Parathyroid adenoma (tissue), 2 donors: ENCODE measurements at regions not wholly inside any gene's neighbourhood (a gene's known extent, or its start where the extent isn't known, plus 50 kb on each side); places are given as distances from the start of the nearest gene placed in this dataset.
"Not testable (repeated sequence)": the region's sequence is repeated elsewhere in the genome, so short reads cannot be mapped to it uniquely, and the experiment has no call there.

Experiments
- H2AFZ ChIP-seq: fragments of 300-600 bp; sonication (generic); one replicate; pipeline ENCODE4 v1.7.0; 2017; ENCODE audit warnings: antibody characterized with exemption, mild to moderate bottlenecking
- H3K27ac ChIP-seq: fragments of 300-600 bp; sonication (generic); one replicate; pipeline ENCODE4 v1.7.0; 2017
- H3K27me3 ChIP-seq: fragments of 300-600 bp; sonication (generic); one replicate; pipeline ENCODE4 v1.7.0; 2017; ENCODE audit warnings: low read length; ENCODE audit not compliant: control insufficient read depth, insufficient read depth
- H3K36me3 ChIP-seq: fragments of 300-600 bp; sonication (generic); one replicate; pipeline ENCODE4 v1.7.0; 2017; ENCODE audit warnings: low read length; ENCODE audit not compliant: control insufficient read depth, insufficient read depth
- H3K4me1 ChIP-seq: fragments of 300-600 bp; sonication (generic); one replicate; pipeline ENCODE4 v1.7.0; 2017; ENCODE audit warnings: control low read depth
- H3K4me2 ChIP-seq: fragments of 300-600 bp; sonication (generic); one replicate; pipeline ENCODE4 v1.7.0; 2017; ENCODE audit warnings: low read length
- H3K4me3 ChIP-seq: fragments of 300-600 bp; sonication (generic); one replicate; pipeline ENCODE4 v1.7.0; 2017; ENCODE audit warnings: low read depth, low read length
- H3K79me2 ChIP-seq: fragments of 300-600 bp; sonication (generic); one replicate; pipeline ENCODE4 v1.7.0; 2017; ENCODE audit warnings: control low read depth
- H3K9ac ChIP-seq: fragments of 300-600 bp; sonication (generic); one replicate; pipeline ENCODE4 v1.7.0; 2017; ENCODE audit warnings: mild to moderate bottlenecking
- H3K9me3 ChIP-seq: fragments of 300-600 bp; sonication (generic); one replicate; pipeline ENCODE4 v1.7.0; 2017; ENCODE audit warnings: low read length; ENCODE audit not compliant: control insufficient read depth
- TF ChIP-seq, protein P1 (sequence below): fragments of 300-600 bp; sonication (generic); IDR thresholded peaks from one replicate; pipeline ENCODE4 v1.7.0; 2017; ENCODE audit warnings: antibody characterized with exemption, mild to moderate bottlenecking
- donor health status: primary hyperparathyroidism.

DNA sequence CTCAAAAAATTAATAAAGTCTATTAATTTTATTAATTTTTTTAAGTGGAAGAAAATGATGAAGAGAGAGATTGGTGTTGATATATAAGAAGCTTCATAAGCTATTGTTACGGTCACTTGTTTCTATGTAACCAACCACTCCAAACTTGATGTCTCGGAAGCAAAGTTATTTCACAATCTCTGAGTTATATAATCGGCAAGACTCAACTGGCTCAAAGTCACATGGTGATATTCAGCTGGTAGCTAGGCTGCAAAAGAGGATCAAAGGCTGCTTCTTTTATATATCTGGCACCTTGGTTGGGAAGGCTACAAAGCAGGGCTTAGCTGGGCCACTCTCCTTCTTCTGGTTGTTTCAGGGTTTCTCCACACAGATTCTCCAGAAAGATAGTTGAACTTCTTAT is 245.1 kb upstream of the ARHGAP42 start:
- H2AFZ ChIP-seq, result no peak overlapping the region
- no peaks in the 10 kb centered on the region for H3K4me1 ChIP-seq
- no peaks in the 10 kb centered on the region for H3K79me2 ChIP-seq
- H3K9me3 ChIP-seq, result no peaks in the 10 kb centered on the region
- H3K9ac ChIP-seq, result no peak overlapping the region
- no peaks in the 10 kb centered on the region for H3K27me3 ChIP-seq
- no peak overlapping the region for H3K4me3 ChIP-seq
- no peak overlapping the region for H3K27ac ChIP-seq
- no peaks in the 10 kb centered on the region for H3K36me3 ChIP-seq
- H3K4me2 ChIP-seq, result no peak overlapping the region
- TF ChIP-seq, protein P1, sequence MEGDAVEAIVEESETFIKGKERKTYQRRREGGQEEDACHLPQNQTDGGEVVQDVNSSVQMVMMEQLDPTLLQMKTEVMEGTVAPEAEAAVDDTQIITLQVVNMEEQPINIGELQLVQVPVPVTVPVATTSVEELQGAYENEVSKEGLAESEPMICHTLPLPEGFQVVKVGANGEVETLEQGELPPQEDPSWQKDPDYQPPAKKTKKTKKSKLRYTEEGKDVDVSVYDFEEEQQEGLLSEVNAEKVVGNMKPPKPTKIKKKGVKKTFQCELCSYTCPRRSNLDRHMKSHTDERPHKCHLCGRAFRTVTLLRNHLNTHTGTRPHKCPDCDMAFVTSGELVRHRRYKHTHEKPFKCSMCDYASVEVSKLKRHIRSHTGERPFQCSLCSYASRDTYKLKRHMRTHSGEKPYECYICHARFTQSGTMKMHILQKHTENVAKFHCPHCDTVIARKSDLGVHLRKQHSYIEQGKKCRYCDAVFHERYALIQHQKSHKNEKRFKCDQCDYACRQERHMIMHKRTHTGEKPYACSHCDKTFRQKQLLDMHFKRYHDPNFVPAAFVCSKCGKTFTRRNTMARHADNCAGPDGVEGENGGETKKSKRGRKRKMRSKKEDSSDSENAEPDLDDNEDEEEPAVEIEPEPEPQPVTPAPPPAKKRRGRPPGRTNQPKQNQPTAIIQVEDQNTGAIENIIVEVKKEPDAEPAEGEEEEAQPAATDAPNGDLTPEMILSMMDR, result no peak

DNA sequence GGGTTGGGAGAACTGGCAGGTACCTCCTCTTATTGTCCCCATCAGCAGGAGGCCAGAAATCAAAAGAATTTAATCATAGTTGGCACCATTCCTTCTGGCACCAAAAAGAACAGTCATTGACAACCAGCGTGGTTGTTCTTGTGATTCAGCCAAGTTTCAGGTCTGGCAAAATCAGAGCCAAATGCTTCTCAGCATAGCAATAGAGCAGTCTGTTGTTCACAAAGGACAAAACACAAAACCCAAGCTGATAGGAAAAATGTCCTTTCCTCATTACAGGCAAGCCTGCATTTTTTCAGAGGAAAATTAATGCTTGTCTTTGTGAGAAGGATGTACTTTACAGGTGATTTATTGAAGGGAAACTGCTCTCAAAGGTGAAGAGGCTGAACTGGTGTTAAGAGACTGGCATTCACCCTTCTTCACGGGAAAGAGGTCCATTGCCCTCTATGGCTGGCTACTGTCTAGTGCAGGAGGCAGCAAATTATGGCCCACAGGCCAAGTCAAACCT is 241.8 kb upstream of the ARHGAP42 start:
- Histone ChIP-seq H3K4me3 (no peak overlapping the region), H3K79me2 (no peaks in the 10 kb centered on the region), H3K9ac (no peak overlapping the region), H3K9me3 (no peaks in the 10 kb centered on the region), H3K4me1 (no peaks in the 10 kb centered on the region), H3K27ac (no peak overlapping the region), H2AFZ (no peak overlapping the region), H3K36me3 (no peaks in the 10 kb centered on the region), H3K4me2 (no peak overlapping the region), H3K27me3 (no peaks in the 10 kb centered on the region)
- TF ChIP-seq, protein P1, result no peak

DNA sequence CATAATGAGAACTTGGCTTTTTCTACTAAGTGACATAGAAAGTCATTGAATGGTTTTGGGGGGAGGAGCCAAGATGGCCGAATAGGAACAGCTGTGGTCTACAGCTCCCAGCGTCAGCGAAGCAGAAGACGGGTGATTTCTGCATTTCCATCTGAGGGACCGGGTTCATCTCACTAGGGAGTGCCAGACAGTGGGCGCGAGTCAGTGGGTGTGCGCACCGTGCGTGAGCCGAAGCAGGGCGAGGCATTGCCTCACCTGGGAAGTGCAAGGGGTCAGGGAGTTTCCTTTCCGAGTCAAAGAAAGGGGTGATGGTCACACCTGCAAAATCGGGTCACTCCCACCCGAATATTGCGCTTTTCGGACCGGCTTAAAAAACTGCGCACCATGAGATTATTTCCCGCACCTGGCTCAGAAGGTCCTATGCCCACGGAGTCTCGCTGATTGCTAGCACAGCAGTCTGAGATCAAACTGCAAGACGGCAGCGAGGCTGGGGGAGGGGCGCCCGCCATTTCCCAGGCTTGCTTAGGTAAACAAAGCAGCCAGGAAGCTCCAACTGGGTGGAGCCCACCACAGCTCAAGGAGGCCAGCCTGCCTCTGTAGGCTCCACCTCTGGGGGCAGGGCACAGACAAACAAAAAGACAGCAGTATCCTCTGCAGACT is 235.2 kb upstream of the ARHGAP42 start:
- not testable (repeated sequence) for H3K9me3 ChIP-seq, H3K27me3 ChIP-seq, H3K4me1 ChIP-seq, H3K9ac ChIP-seq, H3K36me3 ChIP-seq, H3K4me2 ChIP-seq, H3K27ac ChIP-seq, H2AFZ ChIP-seq, H3K79me2 ChIP-seq, H3K4me3 ChIP-seq

DNA sequence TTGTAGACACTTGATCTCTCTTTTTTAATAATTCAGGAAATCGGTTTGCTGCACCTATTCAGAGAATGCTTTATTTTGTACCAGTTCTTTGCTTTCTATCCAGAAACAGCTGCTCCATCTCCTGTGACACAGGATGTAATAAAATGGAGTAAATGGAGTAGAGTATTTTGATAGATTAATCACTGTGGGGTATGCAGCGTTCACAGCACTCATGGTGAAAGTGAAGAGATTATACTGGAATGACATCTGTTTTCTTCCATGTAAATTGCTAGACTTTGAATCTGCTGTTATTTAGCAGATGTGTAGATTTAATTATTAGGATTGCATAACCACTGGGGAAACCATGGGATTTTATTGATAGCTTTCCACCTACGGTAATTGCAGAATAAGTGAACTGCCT is 227.3 kb upstream of the ARHGAP42 start:
- TF ChIP-seq, protein P1, result no peak
- Histone ChIP-seq H3K27ac (no peak overlapping the region), H3K9me3 (no peaks in the 10 kb centered on the region), H3K27me3 (no peaks in the 10 kb centered on the region), H3K9ac (no peak overlapping the region), H3K4me1 (no peaks in the 10 kb centered on the region), H3K4me2 (no peak overlapping the region), H2AFZ (no peak overlapping the region), H3K79me2 (no peaks in the 10 kb centered on the region), H3K36me3 (no peaks in the 10 kb centered on the region), H3K4me3 (no peak overlapping the region)

DNA sequence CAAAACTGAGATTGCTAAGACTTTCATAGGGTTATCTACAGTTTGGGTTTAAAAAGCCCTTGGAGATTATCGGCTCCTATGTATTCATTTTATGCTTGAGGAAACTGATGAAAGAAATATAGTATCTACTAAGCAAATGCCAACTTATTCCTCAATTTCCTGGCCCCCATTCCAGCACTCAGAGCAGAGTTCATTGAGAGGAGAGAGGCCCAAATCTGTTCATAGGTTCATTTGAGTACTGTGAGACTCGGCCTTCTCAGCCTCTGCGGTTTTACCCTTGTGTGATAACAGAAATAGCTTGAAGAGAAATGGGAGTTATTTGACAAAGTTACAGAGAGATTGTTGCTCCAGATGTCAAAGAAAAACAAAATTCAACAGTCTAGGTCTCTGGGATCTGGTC is 226.7 kb upstream of the ARHGAP42 start:
- Histone ChIP-seq H3K27ac (no peak overlapping the region), H3K4me1 (no peaks in the 10 kb centered on the region), H3K79me2 (no peaks in the 10 kb centered on the region), H3K36me3 (no peaks in the 10 kb centered on the region), H2AFZ (no peak overlapping the region), H3K27me3 (no peaks in the 10 kb centered on the region), H3K9ac (no peak overlapping the region), H3K4me3 (no peak overlapping the region), H3K4me2 (no peak overlapping the region), H3K9me3 (no peaks in the 10 kb centered on the region)
- TF ChIP-seq, protein P1, result no peak
